ENCODE measurements at regions not wholly inside any gene's neighbourhood (a gene's known extent, or its start where the extent isn't known, plus 50 kb on each side); places are given as distances from the start of the nearest gene placed in this dataset.

DNA sequence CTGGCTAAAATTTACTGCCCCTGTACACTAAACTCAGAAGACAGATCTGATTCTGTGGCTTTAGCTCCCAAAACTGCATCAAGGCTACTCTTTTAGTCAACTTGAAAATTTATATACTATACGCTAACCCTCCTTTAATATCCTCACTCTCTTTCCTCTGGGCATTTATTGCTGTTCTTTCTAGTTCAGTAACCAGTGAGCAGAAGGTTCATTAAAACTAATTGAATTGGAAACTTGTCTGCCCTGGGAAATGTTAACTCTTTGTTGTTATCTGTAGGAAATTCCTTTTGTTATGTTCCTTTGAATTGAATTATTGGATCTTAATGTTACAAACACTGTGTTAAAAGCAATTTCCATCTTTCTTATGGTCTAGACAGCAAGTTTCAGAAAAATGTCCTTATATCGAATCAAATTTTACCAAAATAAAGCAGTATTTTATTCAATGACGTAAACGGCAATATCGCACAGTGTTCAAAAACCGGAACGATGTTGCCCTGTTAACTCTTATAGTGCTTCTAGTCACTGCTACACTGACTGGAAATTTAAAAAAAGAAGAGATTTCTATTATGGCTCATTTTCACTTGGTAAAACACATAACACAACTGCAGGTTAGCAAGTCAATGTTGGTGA is 168.3 kb downstream of the NR4A2 start:
- TF ChIP-seq, protein P1, sequence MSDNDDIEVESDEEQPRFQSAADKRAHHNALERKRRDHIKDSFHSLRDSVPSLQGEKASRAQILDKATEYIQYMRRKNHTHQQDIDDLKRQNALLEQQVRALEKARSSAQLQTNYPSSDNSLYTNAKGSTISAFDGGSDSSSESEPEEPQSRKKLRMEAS (IDR thresholded peaks at IDR 0.05; ENCODE audit: low read depth, low read length), result no peak
- TF ChIP-seq, protein P2, sequence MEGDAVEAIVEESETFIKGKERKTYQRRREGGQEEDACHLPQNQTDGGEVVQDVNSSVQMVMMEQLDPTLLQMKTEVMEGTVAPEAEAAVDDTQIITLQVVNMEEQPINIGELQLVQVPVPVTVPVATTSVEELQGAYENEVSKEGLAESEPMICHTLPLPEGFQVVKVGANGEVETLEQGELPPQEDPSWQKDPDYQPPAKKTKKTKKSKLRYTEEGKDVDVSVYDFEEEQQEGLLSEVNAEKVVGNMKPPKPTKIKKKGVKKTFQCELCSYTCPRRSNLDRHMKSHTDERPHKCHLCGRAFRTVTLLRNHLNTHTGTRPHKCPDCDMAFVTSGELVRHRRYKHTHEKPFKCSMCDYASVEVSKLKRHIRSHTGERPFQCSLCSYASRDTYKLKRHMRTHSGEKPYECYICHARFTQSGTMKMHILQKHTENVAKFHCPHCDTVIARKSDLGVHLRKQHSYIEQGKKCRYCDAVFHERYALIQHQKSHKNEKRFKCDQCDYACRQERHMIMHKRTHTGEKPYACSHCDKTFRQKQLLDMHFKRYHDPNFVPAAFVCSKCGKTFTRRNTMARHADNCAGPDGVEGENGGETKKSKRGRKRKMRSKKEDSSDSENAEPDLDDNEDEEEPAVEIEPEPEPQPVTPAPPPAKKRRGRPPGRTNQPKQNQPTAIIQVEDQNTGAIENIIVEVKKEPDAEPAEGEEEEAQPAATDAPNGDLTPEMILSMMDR (IDR thresholded peaks at IDR 0.05; ENCODE audit: low read depth, low read length), result no peak
- TF ChIP-seq POLR2A (IDR thresholded peaks at IDR 0.05; ENCODE audit: extremely low read depth, insufficient read length) (no peak), MYC (IDR thresholded peaks at IDR 0.05; ENCODE audit: low read depth, low read length) (no peak)
- no peak overlapping the region for H3K4me3 ChIP-seq (ENCODE audit: low read depth, low read length)
- DNase-seq (ENCODE audit: low read depth), result no peak

DNA sequence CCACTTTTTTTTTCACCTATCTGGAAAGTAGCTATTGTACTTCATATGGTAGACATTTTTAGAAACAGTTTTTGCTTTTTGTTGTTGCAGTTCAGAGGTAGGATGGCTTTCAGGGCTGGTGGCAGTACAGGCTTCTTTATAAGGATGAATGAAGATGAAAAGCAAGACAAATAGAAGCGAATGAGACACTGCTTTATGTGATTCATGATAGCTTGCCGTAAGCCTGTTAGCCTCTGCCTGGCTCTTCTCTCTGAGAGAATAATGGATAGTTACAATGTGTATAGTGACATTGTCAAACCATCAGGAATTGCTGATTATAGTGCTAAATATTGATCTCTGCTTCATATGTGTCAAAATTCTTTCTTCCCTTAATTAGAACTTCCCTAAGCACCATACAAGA is 173.7 kb downstream of the NR4A2 start:
- TF ChIP-seq, protein P2 (IDR thresholded peaks at IDR 0.05; ENCODE audit: low read depth, low read length), result no peak
- TF ChIP-seq MYC (IDR thresholded peaks at IDR 0.05; ENCODE audit: low read depth, low read length), result no peak
- TF ChIP-seq POLR2A (IDR thresholded peaks at IDR 0.05; ENCODE audit: extremely low read depth, insufficient read length), result no peak
- TF ChIP-seq, protein P1 (IDR thresholded peaks at IDR 0.05; ENCODE audit: low read depth, low read length), result no peak
- no peak overlapping the region for H3K4me3 ChIP-seq (ENCODE audit: low read depth, low read length)
- no peak for DNase-seq (ENCODE audit: low read depth)

DNA sequence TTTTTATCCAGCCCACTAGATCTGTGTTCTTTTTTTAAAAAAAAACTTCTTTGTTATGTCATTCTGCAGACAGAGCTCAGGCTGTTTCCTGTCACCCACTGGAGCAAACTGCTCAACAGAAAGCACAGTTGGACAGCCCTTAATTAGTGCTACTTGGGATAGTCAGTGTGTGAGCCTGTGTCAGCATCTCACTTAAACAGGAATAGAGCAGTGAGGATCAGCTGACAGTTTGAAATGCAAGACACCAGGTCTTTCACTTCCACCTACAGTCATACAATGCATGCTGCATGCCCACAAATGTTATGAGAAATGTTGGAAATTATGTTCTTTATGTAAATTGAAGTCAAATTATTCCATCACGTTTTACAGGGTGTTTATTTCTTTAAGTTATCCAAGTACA is 174.9 kb downstream of the NR4A2 start:
- no peak for DNase-seq (ENCODE audit: low read depth)
- no peak overlapping the region for H3K4me3 ChIP-seq (ENCODE audit: low read depth, low read length)
- TF ChIP-seq MYC (IDR thresholded peaks at IDR 0.05; ENCODE audit: low read depth, low read length), result no peak
- TF ChIP-seq, protein P2 (IDR thresholded peaks at IDR 0.05; ENCODE audit: low read depth, low read length), result no peak
- TF ChIP-seq POLR2A (IDR thresholded peaks at IDR 0.05; ENCODE audit: extremely low read depth, insufficient read length), result no peak
- TF ChIP-seq, protein P1 (IDR thresholded peaks at IDR 0.05; ENCODE audit: low read depth, low read length), result no peak

DNA sequence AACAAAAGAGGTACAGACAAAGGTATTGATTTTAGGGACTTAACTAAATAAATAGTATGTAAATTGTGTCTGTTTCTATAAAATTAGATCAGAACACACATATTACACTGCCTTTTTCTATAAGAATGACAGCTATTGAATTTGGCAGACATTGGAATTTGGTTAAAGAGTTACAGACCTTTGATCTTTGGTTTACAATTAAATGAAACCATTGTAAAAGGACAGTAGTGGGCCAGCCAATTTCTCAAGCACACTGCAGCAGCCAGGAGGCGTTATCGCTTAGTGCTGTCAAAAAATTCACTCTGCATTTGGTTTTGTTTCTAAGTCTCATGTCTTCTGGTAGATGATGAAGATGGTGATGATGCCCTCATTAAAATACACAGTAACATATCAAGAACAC is 175.9 kb downstream of the NR4A2 start:
- no peak for DNase-seq (ENCODE audit: low read depth)
- TF ChIP-seq POLR2A (IDR thresholded peaks at IDR 0.05; ENCODE audit: extremely low read depth, insufficient read length) (no peak), MYC (IDR thresholded peaks at IDR 0.05; ENCODE audit: low read depth, low read length) (no peak)
- TF ChIP-seq, protein P1 (IDR thresholded peaks at IDR 0.05; ENCODE audit: low read depth, low read length), result no peak
- TF ChIP-seq, protein P2 (IDR thresholded peaks at IDR 0.05; ENCODE audit: low read depth, low read length), result no peak
- H3K4me3 ChIP-seq (ENCODE audit: low read depth, low read length), result no peak overlapping the region

DNA sequence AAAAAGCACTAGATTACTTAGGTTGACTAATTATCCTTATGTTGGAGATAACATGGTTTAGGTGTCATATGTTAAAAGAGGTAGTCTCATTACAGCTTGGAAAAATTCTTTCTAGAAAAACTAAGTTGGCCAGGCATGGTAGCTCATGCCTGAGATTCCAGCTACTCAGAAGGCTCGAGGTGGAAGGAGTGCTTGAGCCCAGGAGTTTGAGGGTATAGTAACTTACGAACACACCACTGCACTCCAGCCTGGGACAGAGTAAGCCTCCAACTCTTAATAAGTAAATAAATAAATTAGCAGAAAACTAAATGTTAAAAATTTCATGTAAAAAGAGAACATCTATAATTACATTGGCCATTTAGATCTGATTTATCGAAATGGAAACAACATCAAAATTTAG is 177.2 kb downstream of the NR4A2 start:
- DNase-seq (ENCODE audit: low read depth), result no peak
- no peak for TF ChIP-seq MYC (IDR thresholded peaks at IDR 0.05; ENCODE audit: low read depth, low read length)
- no peak overlapping the region for H3K4me3 ChIP-seq (ENCODE audit: low read depth, low read length)

DNA sequence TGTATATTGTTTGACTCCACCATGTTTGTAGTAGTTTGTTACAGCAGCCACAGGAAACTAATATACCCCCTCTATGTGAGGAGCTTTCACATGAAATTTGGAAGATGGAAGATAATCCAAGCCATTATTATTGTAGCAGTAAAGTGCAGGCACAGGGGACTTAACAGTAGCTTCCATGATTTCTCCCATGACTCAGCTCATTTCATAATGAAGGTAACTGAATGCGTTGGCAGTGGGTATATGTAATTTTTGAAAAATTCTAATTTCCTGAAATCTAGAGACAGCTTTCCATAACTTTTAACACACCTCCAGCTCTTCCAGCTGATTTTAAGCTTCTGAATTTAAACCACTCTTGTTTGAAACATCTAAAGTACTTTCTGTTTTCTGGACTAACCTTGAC is 181.2 kb downstream of the NR4A2 start:
- no peak for DNase-seq (ENCODE audit: low read depth)
- TF ChIP-seq MYC (IDR thresholded peaks at IDR 0.05; ENCODE audit: low read depth, low read length) (no peak), POLR2A (IDR thresholded peaks at IDR 0.05; ENCODE audit: extremely low read depth, insufficient read length) (no peak)
- TF ChIP-seq, protein P2 (IDR thresholded peaks at IDR 0.05; ENCODE audit: low read depth, low read length), result no peak
- TF ChIP-seq, protein P1 (IDR thresholded peaks at IDR 0.05; ENCODE audit: low read depth, low read length), result no peak

More for the DNA sequence above, 181.2 kb downstream of the NR4A2 start:
- no peak overlapping the region for H3K4me3 ChIP-seq (ENCODE audit: low read depth, low read length)

All from NB4 (cell line).